Loucy (cell line): ENCODE measurements at regions not wholly inside any gene's neighbourhood (a gene's known extent, or its start where the extent isn't known, plus 50 kb on each side); places are given as distances from the start of the nearest gene placed in this dataset.

ENCODE experiments used
- H2AFZ ChIP-seq: fragments of 200-600 bp; sonication (generic); 2 replicates; pipeline ENCODE4 v1.6.0; 2016; ENCODE audit warnings: antibody characterized with exemption, mild to moderate bottlenecking, low read length, moderate library complexity
- H3F3A ChIP-seq: fragments of 200-600 bp; 2 replicates; pipeline ENCODE4 v1.6.0; 2016; ENCODE audit warnings: antibody characterized with exemption, low read depth, mild to moderate bottlenecking
- H3K27me3 ChIP-seq: fragments of 200-600 bp; sonication (generic); 2 replicates; pipeline ENCODE4 v1.6.1; 2014; ENCODE audit warnings: low read length, mild to moderate bottlenecking; ENCODE audit not compliant: insufficient read depth, poor library complexity, severe bottlenecking
- H3K36me3 ChIP-seq: fragments of 200-600 bp; sonication (generic); 2 replicates; pipeline ENCODE4 v1.6.1; 2016; ENCODE audit warnings: low read length; ENCODE audit not compliant: insufficient read depth
- H3K4me1 ChIP-seq: fragments of 200-600 bp; sonication (generic); 2 replicates; pipeline ENCODE4 v1.5.1; 2014; ENCODE audit warnings: low read length, mild to moderate bottlenecking; ENCODE audit not compliant: insufficient read depth, poor library complexity, severe bottlenecking
- H3K4me2 ChIP-seq: fragments of 200-600 bp; sonication (generic); 2 replicates; pipeline ENCODE4 v1.6.0; 2014; ENCODE audit warnings: antibody characterized with exemption, low read length, low read depth, mild to moderate bottlenecking; ENCODE audit not compliant: poor library complexity, severe bottlenecking
- H3K4me3 ChIP-seq: fragments of 200-600 bp; sonication (generic); 2 replicates; pipeline ENCODE4 v1.5.1; 2014; ENCODE audit warnings: low read length, mild to moderate bottlenecking, mixed read lengths; ENCODE audit not compliant: poor library complexity, severe bottlenecking
- H3K79me2 ChIP-seq: fragments of 200-600 bp; sonication (generic); 2 replicates; pipeline ENCODE4 v1.6.1; 2014; ENCODE audit warnings: low read length; ENCODE audit not compliant: insufficient read depth
- H3K9ac ChIP-seq: fragments of 200-600 bp; sonication (generic); 2 replicates; pipeline ENCODE4 v1.6.0; 2014; ENCODE audit warnings: mild to moderate bottlenecking, low read depth, low read length, moderate library complexity; ENCODE audit not compliant: poor library complexity, severe bottlenecking
- H3K9me2 ChIP-seq: fragments of 200-600 bp; sonication (generic); replicated peaks from 2 replicates; pipeline ENCODE4 v1.6.1; 2016; ENCODE audit warnings: low read depth, low read length, mixed read lengths
- H3K9me3 ChIP-seq: fragments of 200-600 bp; sonication (generic); 2 replicates; pipeline ENCODE4 v1.6.1; 2014; ENCODE audit warnings: mild to moderate bottlenecking, antibody characterized with exemption, low read length, low read depth; ENCODE audit not compliant: insufficient read depth
- H4K20me1 ChIP-seq: fragments of 200-600 bp; sonication (generic); 2 replicates; pipeline ENCODE4 v1.6.0; 2014; ENCODE audit warnings: antibody characterized with exemption, low read length, mild to moderate bottlenecking; ENCODE audit not compliant: insufficient read depth, poor library complexity, severe bottlenecking
- CTCF ChIP-seq: fragments of 200-600 bp; sonication (generic); conservative IDR thresholded peaks from 2 replicates; pipeline ENCODE4 v1.5.1; 2014; ENCODE audit warnings: mild to moderate bottlenecking, antibody characterized with exemption, low read length
- EZH2phosphoT487 ChIP-seq: fragments of 200-600 bp; IDR thresholded peaks from 2 replicates; pipeline ENCODE4 v1.6.1; 2018; ENCODE audit warnings: antibody characterized with exemption, mild to moderate bottlenecking, moderate library complexity, borderline replicate concordance

DNA sequence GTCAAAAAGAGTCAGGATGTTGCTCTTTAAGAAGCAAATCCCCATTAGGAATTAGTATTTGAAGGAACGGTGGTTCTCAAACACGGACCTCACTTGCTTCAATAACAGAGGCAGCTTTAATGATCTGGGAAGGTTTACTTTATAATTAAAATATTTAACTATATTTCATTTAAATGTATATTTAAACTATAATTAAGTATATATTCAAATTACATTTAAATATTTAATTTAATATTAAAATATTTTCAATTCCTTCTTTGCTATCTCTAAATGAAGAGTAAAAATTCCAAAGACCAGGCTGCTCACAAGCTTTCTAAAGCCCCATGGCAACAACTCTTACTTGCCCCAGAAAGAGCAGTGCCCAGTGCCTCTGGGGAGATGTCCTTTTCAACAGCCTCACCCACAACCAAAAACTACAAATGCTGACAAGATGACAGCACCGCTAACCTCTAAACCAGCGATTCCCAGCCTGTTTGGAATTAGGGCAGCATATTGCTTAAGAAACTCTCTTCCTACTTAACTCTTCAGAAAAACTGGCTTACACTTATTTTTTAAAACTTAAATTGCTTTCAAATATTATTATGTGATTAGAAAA, 62.9 kb upstream of the POU3F3 start:
- no peak overlapping the region for H3K4me3 ChIP-seq
- no peak overlapping the region for H3K4me2 ChIP-seq
- H3K9me2 ChIP-seq = no peaks in the 10 kb centered on the region
- H3K9ac ChIP-seq = no peak overlapping the region
- H3K79me2 ChIP-seq = no peaks in the 10 kb centered on the region
- H3K27me3 ChIP-seq = no peaks in the 10 kb centered on the region
- no peaks in the 10 kb centered on the region for H3K36me3 ChIP-seq
- no peak overlapping the region for H2AFZ ChIP-seq
- TF ChIP-seq CTCF (no peak), EZH2phosphoT487 (no peak)
- H4K20me1 ChIP-seq = no peaks in the 10 kb centered on the region
- H3F3A ChIP-seq = no peaks in the 10 kb centered on the region
- H3K4me1 ChIP-seq = no peaks in the 10 kb centered on the region
- no peaks in the 10 kb centered on the region for H3K9me3 ChIP-seq

DNA sequence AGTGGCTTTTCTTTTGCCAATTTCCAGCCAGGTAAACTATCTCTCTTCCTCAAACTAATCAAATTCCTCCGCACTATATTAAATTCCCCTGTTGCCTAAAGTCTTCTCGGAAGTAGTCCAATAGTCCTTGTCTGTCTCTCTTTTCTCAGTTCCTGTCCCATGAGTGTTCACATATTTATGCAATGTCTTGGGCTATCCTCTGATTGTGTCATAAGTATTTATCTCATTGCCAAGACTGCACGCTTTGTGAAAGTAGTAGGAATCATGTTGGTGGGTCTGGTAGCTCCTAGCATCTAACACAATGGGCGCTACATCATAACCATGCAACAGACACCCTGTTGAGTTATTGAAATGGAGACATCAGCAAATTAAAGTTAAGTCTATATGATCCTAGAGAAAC, 59.9 kb upstream of the POU3F3 start:
- H3K9me2 ChIP-seq = no peaks in the 10 kb centered on the region
- no peak overlapping the region for H3K4me3 ChIP-seq
- no peaks in the 10 kb centered on the region for H3K4me1 ChIP-seq
- no peaks in the 10 kb centered on the region for H3K36me3 ChIP-seq
- H3F3A ChIP-seq = no peaks in the 10 kb centered on the region
- no peak overlapping the region for H3K9ac ChIP-seq
- H3K27me3 ChIP-seq = no peaks in the 10 kb centered on the region
- no peaks in the 10 kb centered on the region for H4K20me1 ChIP-seq
- TF ChIP-seq EZH2phosphoT487 = no peak
- no peak for TF ChIP-seq CTCF
- H3K9me3 ChIP-seq = no peaks in the 10 kb centered on the region
- no peak overlapping the region for H3K4me2 ChIP-seq
- no peaks in the 10 kb centered on the region for H3K79me2 ChIP-seq
- no peak overlapping the region for H2AFZ ChIP-seq

GRCh38 chr2:104794441-104794840, 59.5 kb upstream of the POU3F3 start:
- Histone ChIP-seq H3K9me2 (no peaks in the 10 kb centered on the region), H3K9ac (no peak overlapping the region), H3K36me3 (no peaks in the 10 kb centered on the region), H3K4me2 (no peak overlapping the region), H3K9me3 (no peaks in the 10 kb centered on the region), H3K79me2 (no peaks in the 10 kb centered on the region), H3K27me3 (no peaks in the 10 kb centered on the region), H2AFZ (no peak overlapping the region), H3K4me3 (no peak overlapping the region), H4K20me1 (no peaks in the 10 kb centered on the region), H3F3A (no peaks in the 10 kb centered on the region), H3K4me1 (no peaks in the 10 kb centered on the region)
- TF ChIP-seq CTCF = no peak
- TF ChIP-seq EZH2phosphoT487 = no peak
